IMR-90 (cell line): ENCODE measurements at regions not wholly inside any gene's neighbourhood (a gene's known extent, or its start where the extent isn't known, plus 50 kb on each side); places are given as distances from the start of the nearest gene placed in this dataset.
"Not testable (repeated sequence)": the region's sequence is repeated elsewhere in the genome, so short reads cannot be mapped to it uniquely, and the experiment has no call there.

ENCODE experiments used
- ATAC-seq: fragments of 200-7000 bp; cut with Tn5 transposase; 2 replicates; pipeline ENCODE4 v1.9.1; 2020; ENCODE audit warnings: low read depth, mild to moderate bottlenecking, moderate library complexity
- BruUV-seq: library from RNA; stranded (reverse); fragments of 400-500 nt; replicated peaks from 2 replicates; lab custom pipeline; 2021; lab: Mats Ljungman, UMichigan
- CTCF ChIA-PET: fragments of 300-600 bp; formaldehyde crosslinking; extraction: SDS; loops from one replicate; lab custom pipeline; 2021; ENCODE audit warnings: antibody characterized with exemption; lab: Yijun Ruan, JAX
- POLR2A ChIA-PET: fragments of 300-600 bp; sonication (Branson Sonifier 250); formaldehyde crosslinking; loops from one replicate; lab custom pipeline; 2022; ENCODE audit warnings: antibody characterized with exemption; ENCODE audit not compliant: unreplicated experiment; lab: Charles Lee
- DNase-seq: peaks from one replicate; pipeline ENCODE4 v3.0.0; 2013
- H2AFZ ChIP-seq: replicated peaks from 2 replicates; pipeline ENCODE3; 2013; ENCODE audit warnings: low read length, mild to moderate bottlenecking; ENCODE audit not compliant: poor library complexity
- H2AK5ac ChIP-seq: 2 replicates; pipeline ENCODE4 v1.6.1; 2013; ENCODE audit warnings: low read depth, low read length, inconsistent platforms
- H2AK9ac ChIP-seq: replicated peaks from 2 replicates; pipeline ENCODE3; 2013; ENCODE audit warnings: mild to moderate bottlenecking, low read depth, low read length, moderate library complexity; ENCODE audit not compliant: poor library complexity
- H2BK120ac ChIP-seq: 2 replicates; pipeline ENCODE4 v1.6.1; 2013; ENCODE audit warnings: low read depth, low read length, inconsistent platforms
- H2BK15ac ChIP-seq: 3 replicates; pipeline ENCODE4 v1.6.1; 2013; ENCODE audit warnings: low read depth, low read length, inconsistent platforms
- H2BK20ac ChIP-seq: 2 replicates; pipeline ENCODE4 v1.6.1; 2013; ENCODE audit warnings: low read depth, mild to moderate bottlenecking, inconsistent platforms, low read length, moderate library complexity
- H2BK5ac ChIP-seq: 2 replicates; pipeline ENCODE4 v1.6.1; 2013; ENCODE audit warnings: mild to moderate bottlenecking, low read depth, low read length, inconsistent platforms; ENCODE audit not compliant: poor library complexity, severe bottlenecking
- H3K14ac ChIP-seq: replicated peaks from 2 replicates; pipeline ENCODE4 v1.6.1; 2013; ENCODE audit warnings: low read depth, low read length, inconsistent platforms
- H3K18ac ChIP-seq: 2 replicates; pipeline ENCODE4 v1.6.1; 2013; ENCODE audit warnings: low read depth, low read length, control low read depth
- H3K23ac ChIP-seq: 2 replicates; pipeline ENCODE4 v1.6.1; 2013; ENCODE audit warnings: low read depth, low read length, inconsistent platforms
- H3K27ac ChIP-seq: 2 replicates; pipeline ENCODE4 v1.5.1; 2013; ENCODE audit warnings: mild to moderate bottlenecking, control low read depth, low read length; ENCODE audit not compliant: insufficient read depth
- H3K27me3 ChIP-seq: 2 replicates; pipeline ENCODE4 v1.6.1; 2013; ENCODE audit warnings: low read length; ENCODE audit not compliant: control insufficient read depth, insufficient read depth
- H3K36me3 ChIP-seq: 2 replicates; pipeline ENCODE4 v1.6.1; 2013; ENCODE audit warnings: low read length, mixed read lengths; ENCODE audit not compliant: control insufficient read depth, insufficient read depth
- H3K4ac ChIP-seq: 2 replicates; pipeline ENCODE4 v1.6.1; 2013; ENCODE audit warnings: low read depth, low read length, inconsistent platforms
- H3K4me1 ChIP-seq: 2 replicates; pipeline ENCODE4 v1.6.1; 2013; ENCODE audit warnings: low read length, mixed read lengths; ENCODE audit not compliant: control insufficient read depth, insufficient read depth
- H3K4me2 ChIP-seq: 2 replicates; pipeline ENCODE4 v1.6.1; 2013; ENCODE audit warnings: low read depth, mild to moderate bottlenecking, control low read depth, low read length, moderate library complexity
- H3K4me3 ChIP-seq: 2 replicates; pipeline ENCODE4 v1.5.1; 2013; ENCODE audit warnings: low read depth, mild to moderate bottlenecking, control low read depth, low read length, moderate library complexity; ENCODE audit not compliant: insufficient read depth
- H3K56ac ChIP-seq: 2 replicates; pipeline ENCODE4 v1.6.1; 2013; ENCODE audit warnings: low read length, inconsistent platforms; ENCODE audit not compliant: insufficient read depth; ENCODE audit errors: extremely low read depth
- H3K79me1 ChIP-seq, 2 experiments: 2 replicates each; pipeline ENCODE4 v1.6.1; 2013; ENCODE audit warnings: low read length in 2 of 2, inconsistent platforms in 1 of 2, low read depth in 1 of 2
- H3K9ac ChIP-seq: 2 replicates; pipeline ENCODE4 v1.6.1; 2013; ENCODE audit warnings: low read depth, low read length, control low read depth
- H3K9me1 ChIP-seq: 2 replicates; pipeline ENCODE4 v1.6.1; 2013; ENCODE audit warnings: low read length, inconsistent platforms; ENCODE audit not compliant: insufficient read depth
- H3K9me3 ChIP-seq: 2 replicates; pipeline ENCODE4 v1.6.1; 2013; ENCODE audit warnings: low read length; ENCODE audit not compliant: control insufficient read depth, insufficient read depth
- H4K20me1 ChIP-seq: 2 replicates; pipeline ENCODE4 v1.6.1; 2013; ENCODE audit warnings: low read length, inconsistent platforms; ENCODE audit not compliant: insufficient read depth
- H4K5ac ChIP-seq: 2 replicates; pipeline ENCODE4 v1.6.1; 2013; ENCODE audit warnings: mild to moderate bottlenecking, low read depth, low read length, control low read depth
- H4K8ac ChIP-seq, 2 experiments: 2 replicates each; pipeline ENCODE4 v1.6.1; 2013; ENCODE audit warnings: low read depth in 2 of 2, low read length in 2 of 2, control low read depth in 1 of 2, inconsistent platforms in 1 of 2
- H4K91ac ChIP-seq: 2 replicates; pipeline ENCODE4 v1.6.1; 2013; ENCODE audit warnings: low read depth, low read length, inconsistent platforms; ENCODE audit not compliant: insufficient read depth
- WGBS, 2 experiments: methylation state at CpG; one replicate each; pipeline versions ENCODE4 v1.1.5 to v1.1.7; 2013; ENCODE audit warnings: missing lambda C conversion rate in 2 of 2; ENCODE audit not compliant: insufficient read length in 1 of 2; ENCODE audit errors: extremely low coverage in 2 of 2; 5-methylcytosine and 5-hydroxymethylcytosine counted together
- dilution Hi-C: fragments of 300-500 bp; cut with HindIII; formaldehyde crosslinking; loops from one replicate; pipeline ENCODE4 v1.14.3; 2018; ENCODE audit warnings: low sequenced_read_pairs; ENCODE audit not compliant: unreplicated experiment
- in situ Hi-C: fragments of 300-500 bp; cut with MboI; formaldehyde crosslinking; loops from 3 replicates; pipeline ENCODE4 v1.14.3; 2019; ENCODE audit warnings: low sequenced_read_pairs, inconsistent platforms, mixed read lengths
- intact Hi-C: fragments of 100-400 bp; cut with micrococcal nuclease; formaldehyde crosslinking; loops from 2 replicates; pipeline ENCODE4 v1.10.0; 2022

DNA sequence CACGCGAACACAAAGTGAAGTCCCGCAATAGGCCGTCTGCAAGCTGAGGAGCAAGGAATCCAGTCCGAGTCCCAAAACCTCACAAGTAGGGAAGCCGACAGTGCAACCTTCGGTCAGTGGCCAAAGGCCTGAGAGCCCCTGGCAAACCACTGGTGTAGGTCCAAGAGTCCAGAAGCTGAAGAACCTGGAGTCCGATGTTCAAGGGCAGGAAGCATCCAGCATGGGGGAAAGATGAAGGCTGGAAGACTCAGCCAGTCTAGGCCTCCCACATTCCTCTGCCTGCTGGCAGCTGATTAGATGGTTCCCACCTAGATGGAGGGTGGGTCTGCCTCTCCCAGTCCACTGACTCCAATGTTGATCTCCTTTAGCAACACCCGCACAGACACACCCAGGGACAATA, 87.2 kb downstream of the EMX2 start:
- CTCF ChIA-PET: not testable (repeated sequence)

More for the DNA sequence above, 87.2 kb downstream of the EMX2 start:
- H3K9ac ChIP-seq, H4K20me1 ChIP-seq, intact Hi-C loops, BruUV-seq, H2BK15ac ChIP-seq, H2AFZ ChIP-seq, H4K91ac ChIP-seq, H3K14ac ChIP-seq, H3K36me3 ChIP-seq, H3K23ac ChIP-seq, H3K79me1 ChIP-seq, H3K4me2 ChIP-seq, H3K27me3 ChIP-seq, ATAC-seq, H3K9me1 ChIP-seq, H2AK5ac ChIP-seq, H2BK120ac ChIP-seq, POLR2A ChIA-PET, H2BK5ac ChIP-seq, H3K18ac ChIP-seq, dilution Hi-C loops, H2BK20ac ChIP-seq, DNase-seq, H3K4me3 ChIP-seq, H2AK9ac ChIP-seq, H3K27ac ChIP-seq, H3K4ac ChIP-seq, in situ Hi-C loops, H3K56ac ChIP-seq, H4K5ac ChIP-seq, H3K4me1 ChIP-seq, H4K8ac ChIP-seq: not testable (repeated sequence)
- WGBS, 2 experiments: 80% methylated on average over 3 of the region's 9 CpGs; no CpG with 5 or more reads in 1 of the 2 experiments
- peaks cover 24% of the 10 kb centered on the region for H3K9me3 ChIP-seq
